ENCODE measurements at regions not wholly inside any gene's neighbourhood (a gene's known extent, or its start where the extent isn't known, plus 50 kb on each side); places are given as distances from the start of the nearest gene placed in this dataset.

GRCh38 chr22:27662359-27663301 lies 138.9 kb downstream of the MN1 start:
- no peak for TF ChIP-seq CTCF (IDR thresholded peaks at IDR 0.05)
- TF ChIP-seq POLR2A (IDR thresholded peaks at IDR 0.05): no peak

All from stomach (tissue), 4 donors.